HAP-1 (cell line): ENCODE measurements at regions not wholly inside any gene's neighbourhood (a gene's known extent, or its start where the extent isn't known, plus 50 kb on each side); places are given as distances from the start of the nearest gene placed in this dataset.
A peak's percentile ranks its signal among the peaks of the same experiment; 100 is the strongest.

Source experiments
- DNase-seq, 2 experiments: peaks; one replicate each; pipeline ENCODE4 v3.0.0-alpha.2; 2016 to 2020; ENCODE audit warnings: low spot score in 2 of 2
- H3K27me3 ChIP-seq: fragments of 250-450 bp; sonication (Bioruptor Pico); 2 replicates; pipeline ENCODE4 v1.5.1; 2020; ENCODE audit warnings: low read depth, mild to moderate bottlenecking, moderate library complexity
- H3K36me3 ChIP-seq: fragments of 250-450 bp; sonication (Bioruptor Pico); replicated peaks from 2 replicates; pipeline ENCODE4 v1.5.1; 2020; ENCODE audit warnings: mild to moderate bottlenecking
- H3K4me1 ChIP-seq: fragments of 250-450 bp; sonication (Bioruptor Pico); 2 replicates; pipeline ENCODE4 v1.5.1; 2020; ENCODE audit warnings: mild to moderate bottlenecking
- H3K4me3 ChIP-seq: fragments of 250-450 bp; sonication (Bioruptor Pico); 2 replicates; pipeline ENCODE4 v1.5.1; 2020; ENCODE audit warnings: mild to moderate bottlenecking, moderate library complexity
- H3K9me3 ChIP-seq: fragments of 250-450 bp; sonication (Bioruptor Pico); 2 replicates; pipeline ENCODE4 v1.5.1; 2020; ENCODE audit warnings: mild to moderate bottlenecking, moderate library complexity
- in situ Hi-C: fragments of 300-500 bp; cut with MboI; formaldehyde crosslinking; loops from 3 replicates; pipeline ENCODE4 v1.14.3; 2020; ENCODE audit warnings: low sequenced_read_pairs, inconsistent platforms, mixed read lengths

DNA sequence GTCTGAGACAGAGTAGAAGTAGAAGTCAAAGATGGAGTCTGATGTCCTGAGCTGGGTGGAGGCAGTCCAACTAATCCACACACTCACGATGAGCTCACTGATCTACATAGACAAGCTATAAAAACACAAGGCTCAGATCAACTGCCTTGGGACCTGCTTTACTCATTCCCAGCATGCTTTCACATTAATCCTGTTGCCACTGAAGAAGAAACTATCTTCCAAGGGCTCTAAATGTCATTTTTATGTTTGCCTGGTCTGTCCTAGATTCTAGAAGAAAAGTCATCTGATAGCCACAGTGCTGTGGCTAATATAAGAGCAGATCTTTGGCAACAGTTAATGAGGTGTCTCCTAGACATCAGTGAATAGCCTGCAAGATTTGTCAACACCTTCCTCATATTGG is 522.7 kb downstream of the NUF2 start:
- in situ Hi-C loops: no loop called here
- no peaks in the 10 kb centered on the region for H3K9me3 ChIP-seq
- H3K4me3 ChIP-seq: no peak overlapping the region
- H3K27me3 ChIP-seq: no peaks in the 10 kb centered on the region
- no peak for DNase-seq
- no peaks in the 10 kb centered on the region for H3K4me1 ChIP-seq
- no peaks in the 10 kb centered on the region for H3K36me3 ChIP-seq

DNA sequence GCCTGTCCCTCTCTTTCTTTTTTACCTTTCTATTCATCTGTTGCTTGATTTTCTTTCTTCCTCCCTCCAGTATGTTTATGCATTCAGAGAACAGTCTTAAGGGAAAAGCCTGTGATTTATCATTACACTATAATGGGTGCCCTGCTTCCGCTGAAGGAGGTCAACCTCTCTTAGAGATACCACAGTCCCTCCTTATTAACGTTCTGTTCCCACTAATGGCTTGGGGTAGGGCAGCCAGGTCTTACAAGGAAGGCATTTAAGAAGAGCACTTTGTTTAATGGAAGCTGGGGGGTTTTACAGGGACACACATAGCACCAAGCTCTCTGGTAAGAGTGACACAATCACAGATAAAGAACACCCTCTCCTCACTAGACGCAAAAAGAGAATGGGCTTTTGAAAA is 523.5 kb downstream of the NUF2 start:
- Histone ChIP-seq H3K4me3 (no peak overlapping the region), H3K4me1 (no peaks in the 10 kb centered on the region), H3K36me3 (no peaks in the 10 kb centered on the region), H3K9me3 (no peaks in the 10 kb centered on the region), H3K27me3 (no peaks in the 10 kb centered on the region)
- in situ Hi-C loops: no loop called here
- DNase-seq: no peak

DNA sequence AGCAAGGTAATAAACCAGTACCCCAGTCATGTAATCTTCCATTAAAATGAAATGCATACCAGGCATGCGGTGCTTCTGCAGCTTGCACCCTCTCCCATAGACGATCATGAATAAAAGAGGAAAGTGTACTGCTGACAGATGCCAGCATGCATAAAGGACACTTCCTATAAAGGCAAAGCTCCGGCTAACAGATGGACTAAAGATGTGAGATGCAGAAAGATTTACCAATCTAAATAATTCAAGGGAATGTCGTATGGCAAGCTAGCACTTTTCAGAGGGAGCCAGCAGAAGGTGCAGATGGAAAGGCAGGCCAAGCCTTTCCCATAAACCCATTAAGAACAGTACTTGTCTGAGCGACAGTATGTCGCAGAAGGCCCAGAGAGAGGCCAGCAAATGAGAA is 542.0 kb downstream of the NUF2 start:
- no peaks in the 10 kb centered on the region for H3K9me3 ChIP-seq
- no peak for DNase-seq
- H3K36me3 ChIP-seq: no peaks in the 10 kb centered on the region
- H3K4me1 ChIP-seq: no peaks in the 10 kb centered on the region
- no peaks in the 10 kb centered on the region for H3K27me3 ChIP-seq
- H3K4me3 ChIP-seq: no peak overlapping the region
- in situ Hi-C loops: no loop called here

DNA sequence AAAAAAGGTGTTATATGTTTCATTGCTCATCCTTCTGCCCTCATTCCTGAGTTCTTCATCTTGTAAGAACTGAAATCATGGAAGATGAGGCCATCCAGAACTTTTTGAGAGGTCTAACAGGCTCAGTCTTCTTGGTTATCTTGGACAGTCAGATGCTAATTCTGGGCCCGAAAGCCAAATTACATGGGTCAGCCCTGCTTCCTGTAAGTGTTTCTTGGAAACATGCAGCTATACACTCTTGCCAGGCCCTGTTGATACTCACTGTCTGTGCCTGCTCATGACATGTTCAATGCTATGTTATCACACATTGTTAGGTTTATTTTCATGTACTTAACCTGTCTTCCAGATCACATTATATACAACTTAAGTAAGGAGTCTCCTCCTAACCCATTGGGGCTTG is 542.5 kb downstream of the NUF2 start:
- Histone ChIP-seq H3K27me3 (no peaks in the 10 kb centered on the region), H3K4me3 (no peak overlapping the region), H3K9me3 (no peaks in the 10 kb centered on the region), H3K36me3 (no peaks in the 10 kb centered on the region), H3K4me1 (no peaks in the 10 kb centered on the region)
- DNase-seq: no peak
- in situ Hi-C loops: no loop called here

DNA sequence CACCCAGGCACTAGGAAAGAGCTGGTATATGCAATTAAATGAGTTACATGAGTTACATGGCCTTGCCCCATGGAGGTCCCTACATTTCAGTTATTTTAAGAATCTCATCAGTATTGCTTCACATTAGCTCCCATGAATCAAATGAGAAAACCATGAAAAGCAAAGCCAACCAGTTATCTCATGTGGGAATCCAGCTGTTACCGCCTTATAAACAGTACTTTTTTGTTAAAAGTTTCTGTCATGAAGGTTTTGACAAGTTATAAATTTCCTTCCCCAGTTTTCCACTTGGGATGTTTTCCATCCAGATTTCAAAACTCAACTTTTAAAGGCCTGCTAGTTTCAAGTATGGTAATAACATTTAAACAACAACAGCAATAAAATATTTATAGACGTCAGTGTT is 544.8 kb downstream of the NUF2 start:
- in situ Hi-C loops: no loop called here
- H3K27me3 ChIP-seq: no peaks in the 10 kb centered on the region
- no peaks in the 10 kb centered on the region for H3K4me1 ChIP-seq
- H3K4me3 ChIP-seq: no peak overlapping the region
- no peaks in the 10 kb centered on the region for H3K36me3 ChIP-seq
- DNase-seq: no peak
- H3K9me3 ChIP-seq: no peaks in the 10 kb centered on the region

DNA sequence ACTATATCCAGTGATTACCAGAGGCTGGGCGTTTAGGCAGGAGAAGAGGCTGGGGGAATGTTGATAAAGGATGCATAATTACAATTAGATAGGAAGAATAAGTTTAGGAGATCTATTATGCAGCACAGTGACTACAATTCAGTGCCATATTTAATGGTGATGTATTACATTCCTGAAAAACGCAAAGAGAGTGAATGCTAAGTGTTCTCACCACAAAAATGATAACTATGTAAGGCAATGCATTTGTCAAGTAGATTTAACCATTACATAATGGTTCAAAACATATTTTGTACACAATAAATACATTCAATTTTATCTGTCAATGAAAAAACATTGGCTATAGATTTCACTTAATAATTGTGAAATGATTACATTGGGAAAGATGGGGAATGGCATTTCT is 548.9 kb downstream of the NUF2 start:
- H3K4me3 ChIP-seq: no peak overlapping the region
- no peaks in the 10 kb centered on the region; the same call in 1 of the 2 replicates for H3K4me1 ChIP-seq
- no peaks in the 10 kb centered on the region for H3K36me3 ChIP-seq
- H3K9me3 ChIP-seq: no peaks in the 10 kb centered on the region
- H3K27me3 ChIP-seq: no peaks in the 10 kb centered on the region
- DNase-seq: no peak
- in situ Hi-C loops: no loop called here

DNA sequence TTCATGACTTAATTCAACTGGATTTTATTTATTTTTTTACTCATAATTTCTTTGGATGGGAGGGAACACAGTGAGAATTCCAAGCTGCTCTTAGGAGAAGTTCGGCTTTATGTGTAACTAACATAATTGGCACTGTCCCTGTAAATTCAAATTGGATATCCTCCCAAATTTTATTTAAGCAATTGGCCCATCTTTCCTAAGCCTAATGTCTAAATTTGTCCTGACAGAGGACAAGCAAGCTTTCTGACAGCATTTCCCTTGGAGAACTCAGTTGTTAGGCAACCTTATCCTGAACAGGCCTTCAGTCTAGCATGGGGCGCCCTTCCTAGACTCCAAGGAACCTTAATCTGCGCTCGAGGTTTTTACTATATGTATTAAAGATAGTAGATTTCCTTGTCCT is 550.3 kb downstream of the NUF2 start:
- Histone ChIP-seq H3K4me3 (no peak overlapping the region), H3K36me3 (no peaks in the 10 kb centered on the region), H3K4me1 (peaks cover 7% of the 10 kb centered on the region), H3K27me3 (no peaks in the 10 kb centered on the region), H3K9me3 (no peaks in the 10 kb centered on the region)
- no peak for DNase-seq
- in situ Hi-C loops: no loop called here

DNA sequence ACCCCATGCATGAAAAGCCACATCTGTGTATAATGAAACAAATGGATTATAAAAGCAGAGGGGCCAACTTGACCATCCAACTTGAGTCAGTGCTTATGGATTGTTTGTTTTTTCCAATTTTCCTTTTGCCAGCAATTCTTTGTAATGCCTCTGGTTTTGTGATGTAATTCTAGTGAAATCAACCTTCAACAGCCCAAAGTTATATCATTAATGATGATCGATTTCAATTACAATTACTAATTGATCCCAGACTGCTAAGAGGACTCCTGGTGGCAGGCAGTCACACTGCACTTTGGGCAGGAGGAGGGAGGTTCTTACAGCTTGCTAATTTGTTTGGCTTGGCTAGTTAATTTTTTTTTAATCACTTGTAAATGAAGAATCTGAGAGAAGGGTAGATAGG is 552.3 kb downstream of the NUF2 start:
- Histone ChIP-seq H3K27me3 (no peaks in the 10 kb centered on the region), H3K4me3 (no peak overlapping the region), H3K9me3 (no peaks in the 10 kb centered on the region), H3K36me3 (no peaks in the 10 kb centered on the region), H3K4me1 (peaks cover 7% of the 10 kb centered on the region)
- no peak for DNase-seq
- in situ Hi-C loops: no loop called here

DNA sequence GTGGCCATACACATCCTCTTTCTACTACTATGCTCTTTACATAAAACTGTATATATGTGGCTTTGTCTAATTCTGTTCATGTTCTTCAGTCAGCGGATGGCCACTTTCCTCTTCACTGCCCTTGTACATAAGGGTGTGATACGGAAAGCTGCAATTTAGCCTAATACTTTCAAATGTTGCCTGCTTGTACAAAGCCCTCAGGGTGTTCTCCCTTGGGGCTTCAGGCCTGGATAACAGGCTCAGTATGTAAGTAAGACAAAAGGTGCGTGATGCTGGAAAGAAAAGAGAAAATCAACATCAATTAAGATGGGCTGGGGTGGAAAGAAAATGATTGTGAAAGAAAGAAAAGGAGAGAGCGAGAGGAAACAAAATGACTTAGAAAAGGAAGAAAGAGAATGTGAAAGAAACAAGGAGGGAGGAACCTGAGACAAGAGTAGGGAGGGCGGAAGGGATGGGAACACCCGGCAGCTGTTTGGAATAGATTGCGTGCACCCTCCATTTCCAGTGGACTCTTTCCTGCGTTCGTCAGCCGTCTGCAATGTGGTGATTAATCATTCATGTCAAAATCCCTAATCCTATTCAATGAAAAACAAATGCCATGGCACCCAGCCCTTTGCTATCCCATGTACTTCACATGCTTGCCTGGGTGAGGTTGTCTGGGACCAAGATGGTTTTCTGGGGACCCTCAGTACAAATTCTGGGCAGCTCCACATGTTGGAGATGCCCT is 553.6 kb downstream of the NUF2 start:
- in situ Hi-C loops: no loop called here
- peak; percentile 54 to 66 for DNase-seq

DNA sequence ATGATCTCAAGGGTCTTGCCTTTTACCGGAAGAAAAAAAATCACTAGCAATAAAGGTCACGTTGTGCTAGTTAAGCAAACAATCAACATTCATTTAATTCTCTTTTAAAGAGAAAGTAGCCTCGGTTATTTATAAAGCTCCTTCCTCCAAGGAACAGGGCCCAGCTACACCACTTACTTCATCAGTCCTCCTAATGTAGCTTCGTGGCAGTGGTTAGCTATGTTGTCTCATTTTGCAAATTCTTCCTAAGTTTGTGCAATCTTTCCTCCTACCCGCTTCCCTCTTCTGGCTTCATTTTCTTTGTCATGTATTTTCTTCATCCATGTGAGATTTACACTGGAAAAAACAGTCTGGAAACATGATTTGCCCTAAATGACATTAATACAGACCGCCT is 554.2 kb downstream of the NUF2 start:
- Histone ChIP-seq H3K4me1 (peaks cover 7% of the 10 kb centered on the region), H3K27me3 (no peaks in the 10 kb centered on the region), H3K4me3 (no peak overlapping the region), H3K9me3 (no peaks in the 10 kb centered on the region), H3K36me3 (no peaks in the 10 kb centered on the region)
- in situ Hi-C loops: no loop called here
- DNase-seq: no peak

More for the DNA sequence above, 553.6 kb downstream of the NUF2 start:
- H3K27me3 ChIP-seq: no peaks in the 10 kb centered on the region
- no peak overlapping the region for H3K4me3 ChIP-seq
- peaks cover 7% of the 10 kb centered on the region for H3K4me1 ChIP-seq
- H3K9me3 ChIP-seq: no peaks in the 10 kb centered on the region
- no peaks in the 10 kb centered on the region for H3K36me3 ChIP-seq

DNA sequence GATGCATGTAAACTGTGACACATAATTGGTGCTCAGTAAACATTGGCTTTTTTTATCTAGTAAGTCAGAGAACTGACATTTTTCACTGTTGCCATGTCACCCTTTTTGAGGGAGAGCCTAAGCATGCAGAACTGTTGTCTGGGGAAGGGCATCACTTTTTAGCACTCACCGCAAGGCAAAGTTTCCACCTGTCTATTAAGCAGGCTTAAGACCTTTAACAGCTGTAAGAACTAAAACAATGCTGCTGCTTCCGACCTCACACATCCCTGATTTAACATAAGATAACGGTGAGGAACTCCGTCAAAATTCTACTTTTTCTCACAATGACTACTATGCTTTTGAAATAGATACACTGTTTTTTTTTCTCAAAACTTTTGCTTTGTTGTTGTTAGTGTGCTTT is 554.8 kb downstream of the NUF2 start:
- no peak for DNase-seq
- Histone ChIP-seq H3K4me1 (peaks cover 7% of the 10 kb centered on the region), H3K27me3 (no peaks in the 10 kb centered on the region), H3K4me3 (no peak overlapping the region), H3K36me3 (no peaks in the 10 kb centered on the region), H3K9me3 (no peaks in the 10 kb centered on the region)
- in situ Hi-C loops: no loop called here

DNA sequence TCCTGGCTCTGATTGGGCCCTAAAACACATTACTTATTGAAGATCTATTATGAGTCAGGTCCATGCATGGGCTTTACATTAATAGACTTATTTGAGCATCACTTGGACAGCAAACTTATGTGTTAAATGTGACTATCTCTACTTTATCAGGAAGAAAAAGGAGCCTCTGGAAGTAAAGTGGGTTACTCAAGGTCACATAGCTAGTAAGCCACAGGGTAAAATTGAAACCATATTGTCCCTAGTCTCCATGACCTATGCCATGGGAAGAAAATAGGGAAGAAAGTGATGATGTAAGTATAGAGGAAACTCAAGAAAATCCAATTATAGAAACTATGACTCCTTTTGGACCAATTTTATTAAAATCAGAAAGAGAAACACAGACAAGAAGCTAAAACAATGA is 555.3 kb downstream of the NUF2 start:
- Histone ChIP-seq H3K9me3 (no peaks in the 10 kb centered on the region), H3K4me3 (no peak overlapping the region), H3K27me3 (no peaks in the 10 kb centered on the region), H3K4me1 (peaks cover 7% of the 10 kb centered on the region), H3K36me3 (no peaks in the 10 kb centered on the region)
- in situ Hi-C loops: no loop called here
- DNase-seq: no peak

DNA sequence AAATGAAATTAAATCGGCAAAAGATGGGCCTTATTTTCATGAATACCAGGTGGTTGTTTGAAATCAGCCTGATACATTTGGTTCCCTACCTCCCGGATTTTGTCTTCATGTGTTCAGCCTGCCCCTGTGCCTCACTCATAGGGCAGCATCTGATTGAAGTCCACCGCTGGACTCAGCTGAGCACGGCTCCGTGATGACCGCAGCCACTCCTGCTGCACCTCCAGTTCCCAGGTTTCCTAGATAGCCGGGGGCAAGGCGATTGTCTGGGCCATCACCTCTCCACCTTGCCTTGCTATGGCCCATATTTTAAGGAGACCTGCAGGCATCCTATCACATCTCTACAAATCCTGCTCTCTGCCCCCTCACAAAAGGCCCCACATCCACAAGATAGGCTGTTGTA is 563.8 kb downstream of the NUF2 start:
- H3K27me3 ChIP-seq: no peaks in the 10 kb centered on the region
- in situ Hi-C loops: no loop called here
- no peaks in the 10 kb centered on the region for H3K36me3 ChIP-seq
- no peaks in the 10 kb centered on the region for H3K4me1 ChIP-seq
- DNase-seq: no peak
- H3K9me3 ChIP-seq: no peaks in the 10 kb centered on the region
- H3K4me3 ChIP-seq: no peak overlapping the region

DNA sequence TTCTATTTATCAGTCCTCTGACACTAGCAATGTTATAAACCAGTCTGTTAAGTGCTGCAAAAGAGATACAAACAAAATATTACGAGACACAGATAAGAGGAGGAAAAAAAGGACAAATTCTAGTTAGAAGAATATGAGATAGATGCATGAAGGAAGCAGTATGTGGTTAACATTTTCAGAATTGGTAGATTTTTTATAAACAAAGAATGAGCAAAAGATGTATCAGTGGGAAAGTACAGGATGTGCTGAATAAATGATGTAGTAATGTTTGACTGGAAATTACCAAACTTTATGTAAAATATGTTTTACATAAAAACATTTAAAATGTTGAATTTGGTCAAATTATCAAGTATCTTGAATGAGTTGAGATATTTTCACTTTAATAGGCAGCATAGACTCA is 574.2 kb downstream of the NUF2 start:
- no peak for DNase-seq
- H3K4me1 ChIP-seq: peaks cover 13% of the 10 kb centered on the region
- no peaks in the 10 kb centered on the region for H3K36me3 ChIP-seq
- in situ Hi-C loops: no loop called here
- no peak overlapping the region for H3K4me3 ChIP-seq
- H3K27me3 ChIP-seq: no peaks in the 10 kb centered on the region
- no peaks in the 10 kb centered on the region for H3K9me3 ChIP-seq
